Loucy (cell line): ENCODE measurements at regions not wholly inside any gene's neighbourhood (a gene's known extent, or its start where the extent isn't known, plus 50 kb on each side); places are given as distances from the start of the nearest gene placed in this dataset.

Experiments
- H2AFZ ChIP-seq: fragments of 200-600 bp; sonication (generic); 2 replicates; pipeline ENCODE4 v1.6.0; 2016; ENCODE audit warnings: antibody characterized with exemption, mild to moderate bottlenecking, low read length, moderate library complexity
- H3F3A ChIP-seq: fragments of 200-600 bp; 2 replicates; pipeline ENCODE4 v1.6.0; 2016; ENCODE audit warnings: antibody characterized with exemption, low read depth, mild to moderate bottlenecking
- H3K27me3 ChIP-seq: fragments of 200-600 bp; sonication (generic); 2 replicates; pipeline ENCODE4 v1.6.1; 2014; ENCODE audit warnings: low read length, mild to moderate bottlenecking; ENCODE audit not compliant: insufficient read depth, poor library complexity, severe bottlenecking
- H3K36me3 ChIP-seq: fragments of 200-600 bp; sonication (generic); 2 replicates; pipeline ENCODE4 v1.6.1; 2016; ENCODE audit warnings: low read length; ENCODE audit not compliant: insufficient read depth
- H3K4me1 ChIP-seq: fragments of 200-600 bp; sonication (generic); 2 replicates; pipeline ENCODE4 v1.5.1; 2014; ENCODE audit warnings: low read length, mild to moderate bottlenecking; ENCODE audit not compliant: insufficient read depth, poor library complexity, severe bottlenecking
- H3K4me2 ChIP-seq: fragments of 200-600 bp; sonication (generic); 2 replicates; pipeline ENCODE4 v1.6.0; 2014; ENCODE audit warnings: antibody characterized with exemption, low read length, low read depth, mild to moderate bottlenecking; ENCODE audit not compliant: poor library complexity, severe bottlenecking
- H3K4me3 ChIP-seq: fragments of 200-600 bp; sonication (generic); 2 replicates; pipeline ENCODE4 v1.5.1; 2014; ENCODE audit warnings: low read length, mild to moderate bottlenecking, mixed read lengths; ENCODE audit not compliant: poor library complexity, severe bottlenecking
- H3K79me2 ChIP-seq: fragments of 200-600 bp; sonication (generic); 2 replicates; pipeline ENCODE4 v1.6.1; 2014; ENCODE audit warnings: low read length; ENCODE audit not compliant: insufficient read depth
- H3K9ac ChIP-seq: fragments of 200-600 bp; sonication (generic); 2 replicates; pipeline ENCODE4 v1.6.0; 2014; ENCODE audit warnings: mild to moderate bottlenecking, low read depth, low read length, moderate library complexity; ENCODE audit not compliant: poor library complexity, severe bottlenecking
- H3K9me2 ChIP-seq: fragments of 200-600 bp; sonication (generic); replicated peaks from 2 replicates; pipeline ENCODE4 v1.6.1; 2016; ENCODE audit warnings: low read depth, low read length, mixed read lengths
- H3K9me3 ChIP-seq: fragments of 200-600 bp; sonication (generic); 2 replicates; pipeline ENCODE4 v1.6.1; 2014; ENCODE audit warnings: mild to moderate bottlenecking, antibody characterized with exemption, low read length, low read depth; ENCODE audit not compliant: insufficient read depth
- H4K20me1 ChIP-seq: fragments of 200-600 bp; sonication (generic); 2 replicates; pipeline ENCODE4 v1.6.0; 2014; ENCODE audit warnings: antibody characterized with exemption, low read length, mild to moderate bottlenecking; ENCODE audit not compliant: insufficient read depth, poor library complexity, severe bottlenecking
- EZH2phosphoT487 ChIP-seq: fragments of 200-600 bp; IDR thresholded peaks from 2 replicates; pipeline ENCODE4 v1.6.1; 2018; ENCODE audit warnings: antibody characterized with exemption, mild to moderate bottlenecking, moderate library complexity, borderline replicate concordance
- TF ChIP-seq, protein P1 (sequence below): fragments of 200-600 bp; sonication (generic); conservative IDR thresholded peaks from 2 replicates; pipeline ENCODE4 v1.5.1; 2014; ENCODE audit warnings: mild to moderate bottlenecking, antibody characterized with exemption, low read length

DNA sequence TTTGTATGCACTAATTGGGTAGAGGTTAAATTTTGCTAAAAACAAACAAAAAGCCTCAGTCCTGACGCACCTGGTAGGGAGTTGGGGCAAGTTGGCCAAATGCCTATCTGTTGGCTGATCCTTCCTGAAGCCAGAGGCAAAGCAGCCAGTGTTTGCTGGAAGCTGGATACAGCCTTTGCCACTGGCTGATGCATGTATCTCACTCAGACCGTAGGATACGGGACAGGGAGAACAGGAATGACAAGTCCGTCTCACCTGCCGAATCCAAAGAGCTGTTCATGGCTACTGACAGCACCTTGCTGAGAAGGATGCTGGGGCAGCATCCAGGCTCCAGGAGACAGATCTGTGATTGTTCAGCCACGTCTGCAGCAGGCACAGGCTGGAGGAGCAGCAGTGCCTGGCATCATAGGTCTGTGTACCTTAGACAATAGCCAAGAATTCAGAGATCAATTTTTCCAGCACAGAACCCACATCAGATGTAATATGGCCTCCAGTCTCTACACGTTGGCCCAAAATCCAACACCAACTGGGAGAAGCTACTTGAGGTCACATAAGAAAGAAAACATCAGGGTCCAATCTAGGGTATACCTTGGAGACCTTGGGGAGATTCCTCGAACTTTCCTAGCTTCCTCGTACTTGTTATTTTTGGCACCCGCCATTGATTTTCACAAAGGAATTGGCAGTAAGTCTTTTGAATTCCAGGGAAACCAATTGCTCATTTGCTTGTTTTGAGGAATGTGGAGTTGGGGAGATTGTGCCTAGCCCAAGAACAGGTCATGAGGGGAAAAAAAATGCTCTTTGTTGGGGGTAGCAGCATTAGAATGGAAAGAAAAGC lies 108.5 kb upstream of the ARMC2 start:
- Histone ChIP-seq H3K4me1 (peaks cover 16% of the 10 kb centered on the region), H3F3A (0 out of 2 replicates have a peak, but pooled peaks cover 3% of the 10 kb centered on the region), H3K9ac (no peak overlapping the region), H2AFZ (no peak overlapping the region; the same call in 1 of the 2 replicates), H3K4me2 (no peak overlapping the region), H4K20me1 (no peaks in the 10 kb centered on the region), H3K9me3 (no peaks in the 10 kb centered on the region), H3K79me2 (no peaks in the 10 kb centered on the region), H3K36me3 (no peaks in the 10 kb centered on the region), H3K9me2 (no peaks in the 10 kb centered on the region), H3K27me3 (no peaks in the 10 kb centered on the region), H3K4me3 (no peak overlapping the region)
- TF ChIP-seq EZH2phosphoT487, result no peak
- TF ChIP-seq, protein P1, sequence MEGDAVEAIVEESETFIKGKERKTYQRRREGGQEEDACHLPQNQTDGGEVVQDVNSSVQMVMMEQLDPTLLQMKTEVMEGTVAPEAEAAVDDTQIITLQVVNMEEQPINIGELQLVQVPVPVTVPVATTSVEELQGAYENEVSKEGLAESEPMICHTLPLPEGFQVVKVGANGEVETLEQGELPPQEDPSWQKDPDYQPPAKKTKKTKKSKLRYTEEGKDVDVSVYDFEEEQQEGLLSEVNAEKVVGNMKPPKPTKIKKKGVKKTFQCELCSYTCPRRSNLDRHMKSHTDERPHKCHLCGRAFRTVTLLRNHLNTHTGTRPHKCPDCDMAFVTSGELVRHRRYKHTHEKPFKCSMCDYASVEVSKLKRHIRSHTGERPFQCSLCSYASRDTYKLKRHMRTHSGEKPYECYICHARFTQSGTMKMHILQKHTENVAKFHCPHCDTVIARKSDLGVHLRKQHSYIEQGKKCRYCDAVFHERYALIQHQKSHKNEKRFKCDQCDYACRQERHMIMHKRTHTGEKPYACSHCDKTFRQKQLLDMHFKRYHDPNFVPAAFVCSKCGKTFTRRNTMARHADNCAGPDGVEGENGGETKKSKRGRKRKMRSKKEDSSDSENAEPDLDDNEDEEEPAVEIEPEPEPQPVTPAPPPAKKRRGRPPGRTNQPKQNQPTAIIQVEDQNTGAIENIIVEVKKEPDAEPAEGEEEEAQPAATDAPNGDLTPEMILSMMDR, result no peak

DNA sequence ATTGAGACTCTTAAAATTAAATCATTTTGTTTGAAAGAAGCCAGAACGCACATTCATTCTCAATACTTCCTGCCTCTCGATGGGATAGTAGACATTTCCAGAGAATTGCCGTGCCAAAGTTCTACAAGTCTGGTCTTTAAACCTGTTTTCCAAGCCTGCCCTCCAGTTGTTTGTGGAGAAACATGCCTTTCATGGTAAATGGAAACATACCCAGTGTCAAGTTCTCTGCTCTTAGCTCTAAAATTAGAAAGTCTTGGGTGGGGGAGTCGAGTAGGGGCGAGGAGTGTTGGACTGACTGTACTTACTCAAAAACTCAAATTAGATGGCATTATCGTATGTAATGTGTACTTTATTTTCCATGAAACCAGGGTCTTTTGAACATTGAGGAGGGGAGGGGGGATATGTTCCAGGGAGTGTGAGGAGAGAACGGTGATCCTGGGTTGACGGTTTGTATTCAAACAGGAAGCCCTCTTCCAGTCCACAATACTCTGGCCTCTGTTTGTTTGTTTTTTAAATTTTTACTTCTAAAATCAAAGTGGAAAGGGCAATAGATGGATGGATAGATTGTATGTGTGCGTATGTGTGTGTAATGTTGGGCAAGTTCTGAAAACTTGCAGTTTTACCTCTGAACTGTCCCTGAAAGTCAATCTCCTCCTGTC lies 106.8 kb upstream of the ARMC2 start:
- H2AFZ ChIP-seq, result peak overlapping the region; percentile 81; the same call in 1 of the 2 replicates

DNA sequence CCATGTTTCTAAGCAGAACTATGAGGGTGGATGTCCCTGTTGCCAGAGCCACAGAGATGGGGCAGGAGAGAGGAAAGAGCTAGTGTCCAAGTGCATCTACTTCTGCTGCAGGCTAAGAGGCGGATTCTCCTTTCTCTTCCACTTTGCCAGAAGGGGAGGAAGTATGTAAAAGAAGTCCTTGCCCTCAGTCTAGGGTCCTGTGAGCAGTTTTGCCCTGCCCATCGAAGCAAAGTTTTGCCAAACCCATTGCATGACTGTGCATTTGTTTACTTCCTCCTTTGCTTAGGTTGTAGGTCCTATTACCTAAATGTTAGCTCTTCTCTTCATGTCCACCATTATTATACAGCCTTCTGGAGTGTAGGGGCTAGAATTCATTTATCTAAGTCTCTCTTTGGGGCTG lies 106.2 kb upstream of the ARMC2 start:
- Histone ChIP-seq H3K9me2 (no peaks in the 10 kb centered on the region), H3K9me3 (no peaks in the 10 kb centered on the region), H3K9ac (no peak overlapping the region), H3K4me2 (no peak overlapping the region), H3K79me2 (no peaks in the 10 kb centered on the region), H4K20me1 (no peaks in the 10 kb centered on the region), H2AFZ (peak overlapping the region; percentile 81), H3K4me3 (no peak overlapping the region), H3F3A (0 out of 2 replicates have a peak, but pooled peaks cover 3% of the 10 kb centered on the region), H3K36me3 (no peaks in the 10 kb centered on the region), H3K4me1 (peaks cover 24% of the 10 kb centered on the region), H3K27me3 (no peaks in the 10 kb centered on the region)
- TF ChIP-seq, protein P1, result no peak
- no peak for TF ChIP-seq EZH2phosphoT487

More for the DNA sequence above, 106.8 kb upstream of the ARMC2 start:
- Histone ChIP-seq H3K9ac (no peak overlapping the region), H3F3A (0 out of 2 replicates have a peak, but pooled peaks cover 3% of the 10 kb centered on the region), H3K4me2 (no peak overlapping the region), H3K27me3 (no peaks in the 10 kb centered on the region), H3K9me2 (no peaks in the 10 kb centered on the region), H3K36me3 (no peaks in the 10 kb centered on the region), H3K9me3 (no peaks in the 10 kb centered on the region), H3K79me2 (no peaks in the 10 kb centered on the region), H4K20me1 (no peaks in the 10 kb centered on the region), H3K4me3 (no peak overlapping the region), H3K4me1 (peaks cover 18% of the 10 kb centered on the region)
- TF ChIP-seq, protein P1, result no peak
- no peak for TF ChIP-seq EZH2phosphoT487
